Left lung (tissue), 4 donors: ENCODE measurements at regions not wholly inside any gene's neighbourhood (a gene's known extent, or its start where the extent isn't known, plus 50 kb on each side); places are given as distances from the start of the nearest gene placed in this dataset.

Source experiments
- ATAC-seq: fragments of 200-7000 bp; cut with Tn5 transposase; one replicate; pipeline ENCODE4 v1.9.1; 2020; ENCODE audit warnings: moderate library complexity
- DNase-seq, 4 donors: peaks; one replicate each; pipeline ENCODE4 v3.0.0-alpha.2; 2013 to 2020
- H3K27ac ChIP-seq, 2 donors: fragments of 200-600 bp; sonication (generic) in 1 of 2; one replicate each; pipeline versions ENCODE4 v1.5.0 to v1.8.0; 2020 to 2021
- H3K27me3 ChIP-seq, 2 donors: fragments of 200-600 bp; sonication (generic) in 1 of 2; one replicate each; pipeline versions ENCODE4 v1.5.0 to v1.8.0; 2020 to 2021
- H3K36me3 ChIP-seq, 2 donors: fragments of 200-600 bp; sonication (generic) in 1 of 2; one replicate each; pipeline versions ENCODE4 v1.5.0 to v1.8.0; 2020 to 2021
- H3K4me1 ChIP-seq, 2 donors: fragments of 200-600 bp; one replicate each; pipeline ENCODE4 v1.8.0; 2021
- H3K4me3 ChIP-seq, 2 donors: fragments of 200-600 bp; sonication (generic) in 1 of 2; one replicate each; pipeline versions ENCODE4 v1.5.0 to v1.8.0; 2020 to 2021; ENCODE audit warnings: mild to moderate bottlenecking in 1 of 2
- H3K9me3 ChIP-seq, 2 donors: fragments of 200-600 bp; sonication (generic) in 1 of 2; one replicate each; pipeline versions ENCODE4 v1.5.0 to v1.8.0; 2020 to 2021
- intact Hi-C, 2 donors: fragments of 100-400 bp; cut with DNase I; formaldehyde crosslinking; loops; one replicate each; pipeline versions ENCODE4 v1.11.2 to v1.14.2; 2022
- TF ChIP-seq, protein P1 (sequence below), 2 donors: fragments of 200-600 bp; sonication (generic) in 1 of 2; IDR thresholded peaks; one replicate each; pipeline versions ENCODE4 v1.5.0 to v1.8.0; 2021; ENCODE audit warnings: antibody characterized with exemption in 2 of 2
- donor health status: DM: no; HTN: yes; CAD: no.
- donor health status: DM: no; HTN: no; CAD: no.

DNA sequence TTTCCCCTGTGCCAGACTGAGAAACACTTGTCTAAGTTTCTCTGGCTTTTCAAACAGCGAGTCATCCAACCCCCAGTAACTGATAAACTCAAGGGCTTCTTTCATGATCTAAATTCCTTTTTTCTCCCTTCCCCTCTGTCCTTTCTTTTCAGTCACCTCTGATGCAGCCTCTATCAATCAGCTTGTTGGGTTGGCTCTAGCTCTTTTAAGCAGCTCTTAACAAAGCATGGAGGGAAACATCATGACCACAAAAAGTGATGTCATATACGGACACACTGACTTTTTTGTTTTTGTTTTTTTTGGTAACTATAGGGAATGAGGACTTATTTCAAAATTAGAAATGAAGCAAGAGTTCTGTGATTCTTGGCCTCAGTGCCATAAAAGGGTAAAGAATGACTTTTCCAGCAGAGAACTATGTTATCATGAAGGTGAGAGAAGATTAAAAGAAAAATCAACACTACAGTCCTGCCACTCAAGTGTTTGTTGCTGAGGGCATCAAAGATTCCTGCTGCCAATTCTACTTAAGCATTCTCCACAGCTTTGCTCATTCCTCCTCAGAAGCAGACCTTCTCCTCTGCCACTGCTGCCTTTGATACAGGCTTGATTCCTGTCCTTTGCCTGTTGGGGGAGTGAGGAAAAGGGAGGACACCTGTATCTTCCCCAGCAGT lies 457.0 kb upstream of the ONECUT1 start:
- Histone ChIP-seq H3K27me3 (no peaks in the 10 kb centered on the region), H3K4me3 (no peak overlapping the region), H3K36me3 (no peaks in the 10 kb centered on the region), H3K9me3 (no peaks in the 10 kb centered on the region), H3K4me1 (no peaks in the 10 kb centered on the region), H3K27ac (no peak overlapping the region)
- DNase-seq (peak in 2 of 4 donors; percentile 1 to 36), ATAC-seq (peak; percentile 44)
- TF ChIP-seq, protein P1, sequence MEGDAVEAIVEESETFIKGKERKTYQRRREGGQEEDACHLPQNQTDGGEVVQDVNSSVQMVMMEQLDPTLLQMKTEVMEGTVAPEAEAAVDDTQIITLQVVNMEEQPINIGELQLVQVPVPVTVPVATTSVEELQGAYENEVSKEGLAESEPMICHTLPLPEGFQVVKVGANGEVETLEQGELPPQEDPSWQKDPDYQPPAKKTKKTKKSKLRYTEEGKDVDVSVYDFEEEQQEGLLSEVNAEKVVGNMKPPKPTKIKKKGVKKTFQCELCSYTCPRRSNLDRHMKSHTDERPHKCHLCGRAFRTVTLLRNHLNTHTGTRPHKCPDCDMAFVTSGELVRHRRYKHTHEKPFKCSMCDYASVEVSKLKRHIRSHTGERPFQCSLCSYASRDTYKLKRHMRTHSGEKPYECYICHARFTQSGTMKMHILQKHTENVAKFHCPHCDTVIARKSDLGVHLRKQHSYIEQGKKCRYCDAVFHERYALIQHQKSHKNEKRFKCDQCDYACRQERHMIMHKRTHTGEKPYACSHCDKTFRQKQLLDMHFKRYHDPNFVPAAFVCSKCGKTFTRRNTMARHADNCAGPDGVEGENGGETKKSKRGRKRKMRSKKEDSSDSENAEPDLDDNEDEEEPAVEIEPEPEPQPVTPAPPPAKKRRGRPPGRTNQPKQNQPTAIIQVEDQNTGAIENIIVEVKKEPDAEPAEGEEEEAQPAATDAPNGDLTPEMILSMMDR (IDR thresholded peaks at IDR 0.05): no peak
- intact Hi-C loops: no loop called here

DNA sequence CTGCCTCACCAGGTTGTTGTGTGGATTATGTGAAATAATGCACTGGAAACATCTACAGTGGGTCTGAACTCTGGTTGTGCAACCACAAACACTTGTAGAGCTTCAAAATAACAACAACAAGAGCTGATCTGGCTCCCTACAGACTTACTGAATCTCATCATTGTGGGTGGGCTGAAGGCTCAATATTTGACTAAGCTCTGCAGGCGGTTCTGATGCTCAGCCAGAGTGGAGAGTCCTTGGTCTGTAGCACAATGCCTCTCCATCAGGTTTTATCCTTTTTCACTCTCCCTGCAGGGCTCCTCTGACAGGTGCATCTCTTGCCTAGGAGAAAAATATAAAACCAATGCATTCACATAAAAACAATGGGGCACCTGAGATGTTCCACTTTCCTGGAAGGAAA lies 456.3 kb upstream of the ONECUT1 start:
- DNase-seq (no peak), ATAC-seq (no peak)
- Histone ChIP-seq H3K4me1 (no peaks in the 10 kb centered on the region), H3K27me3 (no peaks in the 10 kb centered on the region), H3K36me3 (no peaks in the 10 kb centered on the region), H3K27ac (no peak overlapping the region), H3K4me3 (no peak overlapping the region), H3K9me3 (no peaks in the 10 kb centered on the region)
- TF ChIP-seq, protein P1 (IDR thresholded peaks at IDR 0.05): no peak
- intact Hi-C loops: no loop called here

DNA sequence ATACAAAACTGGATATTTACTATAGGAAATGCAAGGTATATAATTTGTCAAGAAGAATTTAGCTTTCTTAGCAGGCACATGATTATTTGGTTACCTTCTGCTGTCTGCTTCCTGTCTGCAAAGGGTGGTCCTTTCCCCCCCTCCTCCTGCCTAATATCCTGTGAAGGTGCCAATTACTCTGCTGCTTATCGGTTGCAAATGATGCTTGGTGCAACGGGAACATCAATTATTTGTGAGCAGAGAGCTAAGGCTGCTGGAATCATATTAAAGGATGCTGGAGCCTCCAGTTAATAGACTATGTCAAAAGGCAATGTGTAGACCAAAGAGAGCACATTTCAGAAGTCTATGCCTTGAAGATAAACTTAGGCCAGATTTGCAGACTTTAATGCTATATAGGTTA lies 443.7 kb upstream of the ONECUT1 start:
- Histone ChIP-seq H3K36me3 (no peaks in the 10 kb centered on the region), H3K27me3 (no peaks in the 10 kb centered on the region), H3K9me3 (no peaks in the 10 kb centered on the region), H3K27ac (no peak overlapping the region), H3K4me1 (no peaks in the 10 kb centered on the region), H3K4me3 (no peak overlapping the region)
- ATAC-seq: no peak
- intact Hi-C loops: no loop called here
- TF ChIP-seq, protein P1 (IDR thresholded peaks at IDR 0.05): no peak
- no peak for DNase-seq

DNA sequence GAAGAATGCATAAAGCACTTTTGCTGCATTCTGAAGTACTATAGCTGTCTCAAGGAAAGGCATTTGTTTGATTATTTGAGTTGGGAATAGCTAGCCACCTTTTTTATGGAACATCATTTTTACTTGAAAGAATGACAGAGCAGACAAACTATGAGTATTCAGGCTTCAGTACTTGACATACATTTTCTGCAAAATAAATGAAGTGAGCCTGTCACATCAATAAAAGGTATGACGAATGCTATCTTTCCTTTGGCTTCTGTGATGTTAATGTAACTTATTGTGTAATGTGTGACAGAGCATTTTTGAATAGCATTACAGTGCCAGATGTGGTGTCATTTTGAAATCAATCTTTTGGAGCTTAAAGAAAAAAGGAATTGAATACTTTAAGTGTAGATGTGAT lies 440.3 kb upstream of the ONECUT1 start:
- DNase-seq: no peak
- intact Hi-C loops: no loop called here
- Histone ChIP-seq H3K27me3 (no peaks in the 10 kb centered on the region), H3K9me3 (no peaks in the 10 kb centered on the region), H3K4me1 (no peaks in the 10 kb centered on the region), H3K36me3 (no peaks in the 10 kb centered on the region), H3K4me3 (no peak overlapping the region), H3K27ac (no peak overlapping the region)
- TF ChIP-seq, protein P1 (IDR thresholded peaks at IDR 0.05): no peak
- ATAC-seq: no peak

DNA sequence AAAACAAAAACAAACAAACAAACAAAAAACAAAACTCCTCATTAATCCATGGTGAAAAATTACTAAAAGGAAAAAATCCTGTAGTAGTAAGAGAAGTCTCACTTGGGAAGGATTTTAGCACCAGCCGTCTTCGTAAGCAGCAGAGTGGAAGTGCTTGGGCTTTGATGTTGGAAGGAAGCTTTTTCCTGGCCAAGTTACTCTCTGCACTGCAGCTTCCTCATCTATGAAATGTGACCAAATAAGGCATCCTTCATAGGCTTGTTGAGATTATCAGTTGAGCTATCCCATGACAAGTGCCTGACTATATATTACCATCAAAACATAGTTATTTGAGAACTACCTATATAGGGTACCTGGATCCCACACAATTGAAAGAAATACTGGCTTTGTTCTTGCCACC lies 436.4 kb upstream of the ONECUT1 start:
- TF ChIP-seq, protein P1 (IDR thresholded peaks at IDR 0.05): no peak
- Histone ChIP-seq H3K4me1 (no peaks in the 10 kb centered on the region), H3K4me3 (no peak overlapping the region), H3K27me3 (no peaks in the 10 kb centered on the region), H3K27ac (no peak overlapping the region), H3K9me3 (no peaks in the 10 kb centered on the region), H3K36me3 (no peaks in the 10 kb centered on the region)
- DNase-seq (no peak), ATAC-seq (no peak)
- intact Hi-C loops: no loop called here
